H9 (cell line): ENCODE measurements at regions not wholly inside any gene's neighbourhood (a gene's known extent, or its start where the extent isn't known, plus 50 kb on each side); places are given as distances from the start of the nearest gene placed in this dataset.

Experiments
- DNase-seq: peaks from one replicate; pipeline ENCODE4 v3.0.0-alpha.2; 2017
- H2AFZ ChIP-seq: one replicate; pipeline ENCODE4 v1.6.1; 2013; ENCODE audit warnings: mild to moderate bottlenecking, low read length, control low read depth, moderate library complexity
- H2AK5ac ChIP-seq: 2 replicates; pipeline ENCODE4 v1.6.1; 2013; ENCODE audit warnings: low read length, control low read depth, mixed read lengths; ENCODE audit not compliant: insufficient read length
- H2BK120ac ChIP-seq: one replicate; pipeline ENCODE4 v1.6.1; 2013; ENCODE audit warnings: low read depth, mild to moderate bottlenecking, low read length, control low read depth, inconsistent platforms; ENCODE audit not compliant: poor library complexity, severe bottlenecking
- H2BK12ac ChIP-seq: 2 replicates; pipeline ENCODE4 v1.6.1; 2013; ENCODE audit warnings: low read length, control low read depth, mixed read lengths, low read depth; ENCODE audit not compliant: insufficient read length
- H2BK15ac ChIP-seq: 2 replicates; pipeline ENCODE4 v1.6.1; 2013; ENCODE audit warnings: low read depth, low read length, control low read depth
- H2BK20ac ChIP-seq: one replicate; pipeline ENCODE4 v1.6.1; 2013; ENCODE audit warnings: low read depth, mild to moderate bottlenecking, low read length, control low read depth, inconsistent platforms; ENCODE audit not compliant: poor library complexity, severe bottlenecking
- H2BK5ac ChIP-seq: 2 replicates; pipeline ENCODE4 v1.6.1; 2013; ENCODE audit warnings: low read length, control low read depth, mixed read lengths; ENCODE audit not compliant: insufficient read length
- H3K14ac ChIP-seq: 2 replicates; pipeline ENCODE4 v1.6.1; 2013; ENCODE audit warnings: low read length, control low read depth; ENCODE audit not compliant: insufficient read depth
- H3K18ac ChIP-seq: 2 replicates; pipeline ENCODE4 v1.6.1; 2013; ENCODE audit warnings: low read depth, mild to moderate bottlenecking, mixed read lengths, low read length, control low read depth; ENCODE audit not compliant: insufficient read length
- H3K23ac ChIP-seq: 2 replicates; pipeline ENCODE4 v1.6.1; 2013; ENCODE audit warnings: low read length, control low read depth, mixed read lengths, low read depth; ENCODE audit not compliant: insufficient read length
- H3K23me2 ChIP-seq: 2 replicates; pipeline ENCODE4 v1.6.1; 2013; ENCODE audit warnings: low read depth, mild to moderate bottlenecking, mixed read lengths, low read length, control low read depth; ENCODE audit not compliant: insufficient read length, poor library complexity, severe bottlenecking
- H3K27ac ChIP-seq: 2 replicates; pipeline ENCODE4 v1.5.1; 2013; ENCODE audit warnings: low read length, control low read depth, mixed read lengths, low read depth; ENCODE audit not compliant: insufficient read length
- H3K27me3 ChIP-seq: 2 replicates; pipeline ENCODE4 v1.6.1; 2013; ENCODE audit warnings: low read length, control low read depth, inconsistent platforms; ENCODE audit not compliant: insufficient read depth
- H3K4ac ChIP-seq: 2 replicates; pipeline ENCODE4 v1.6.1; 2013; ENCODE audit warnings: low read depth, mild to moderate bottlenecking, control low read depth, inconsistent platforms, low read length, moderate library complexity
- H3K4me1 ChIP-seq: 2 replicates; pipeline ENCODE4 v1.6.1; 2013; ENCODE audit warnings: low read length, control low read depth, inconsistent platforms; ENCODE audit not compliant: insufficient read depth
- H3K4me2 ChIP-seq: 2 replicates; pipeline ENCODE4 v1.6.1; 2013; ENCODE audit warnings: low read length, control low read depth, mixed read lengths; ENCODE audit not compliant: insufficient read length, insufficient read depth
- H3K56ac ChIP-seq: 2 replicates; pipeline ENCODE4 v1.6.1; 2013; ENCODE audit warnings: low read depth, mild to moderate bottlenecking, mixed read lengths, low read length, control low read depth; ENCODE audit not compliant: insufficient read length
- H3K79me1 ChIP-seq: 2 replicates; pipeline ENCODE4 v1.6.1; 2013; ENCODE audit warnings: low read depth, mild to moderate bottlenecking, moderate library complexity, low read length, control low read depth, inconsistent platforms; ENCODE audit not compliant: insufficient read depth, poor library complexity, severe bottlenecking
- H3K79me2 ChIP-seq: 2 replicates; pipeline ENCODE4 v1.6.1; 2013; ENCODE audit warnings: low read length, control low read depth, inconsistent platforms; ENCODE audit not compliant: insufficient read depth
- H3K9ac ChIP-seq: 2 replicates; pipeline ENCODE4 v1.6.1; 2013; ENCODE audit warnings: low read length, control low read depth, mixed read lengths; ENCODE audit not compliant: insufficient read length; ENCODE audit errors: extremely low read depth
- H3K9me3 ChIP-seq: one replicate; pipeline ENCODE4 v1.6.1; 2013; ENCODE audit warnings: low read depth, low read length, inconsistent platforms; ENCODE audit not compliant: control insufficient read depth
- H3T11ph ChIP-seq: one replicate; pipeline ENCODE4 v1.6.1; 2013; ENCODE audit warnings: mild to moderate bottlenecking, low read length, control low read depth, inconsistent platforms
- H4K20me1 ChIP-seq: one replicate; pipeline ENCODE4 v1.6.1; 2013; ENCODE audit not compliant: control insufficient read depth, insufficient read length, insufficient read depth
- H4K5ac ChIP-seq: 2 replicates; pipeline ENCODE4 v1.6.1; 2013; ENCODE audit warnings: low read depth, mild to moderate bottlenecking, mixed read lengths, low read length, control low read depth; ENCODE audit not compliant: insufficient read length
- H4K8ac ChIP-seq: replicated peaks from 2 replicates; pipeline ENCODE4 v1.6.1; 2013; ENCODE audit warnings: low read length, control low read depth, mixed read lengths, low read depth; ENCODE audit not compliant: insufficient read length
- H4K91ac ChIP-seq: 2 replicates; pipeline ENCODE4 v1.6.1; 2013; ENCODE audit warnings: low read depth, mild to moderate bottlenecking, moderate library complexity, mixed read lengths, low read length, control low read depth; ENCODE audit not compliant: insufficient read length
- H3K27ac Mint-ChIP-seq, 3 experiments: 2 replicates in 2 of 3; 3 replicates in 1 of 3; pipeline ENCODE4 v1.8.0; 2020 to 2021; ENCODE audit warnings: mixed read lengths in 3 of 3, mild to moderate bottlenecking in 1 of 3, moderate library complexity in 1 of 3
- H3K27me3 Mint-ChIP-seq: 2 replicates; pipeline ENCODE4 v1.8.0; 2021; ENCODE audit warnings: low read depth, mild to moderate bottlenecking, moderate library complexity, mixed read lengths
- H3K36me3 Mint-ChIP-seq, 3 experiments: 2 replicates in 2 of 3; 3 replicates in 1 of 3; pipeline ENCODE4 v1.8.0; 2020 to 2021; ENCODE audit warnings: low read depth in 3 of 3, mixed read lengths in 3 of 3; ENCODE audit not compliant: insufficient read depth in 1 of 3
- H3K4me1 Mint-ChIP-seq, 2 experiments: 2 replicates each; pipeline ENCODE4 v1.8.0; 2020; ENCODE audit warnings: mixed read lengths in 2 of 2
- H3K4me3 Mint-ChIP-seq, 2 experiments: 2 replicates in 1 of 2; 3 replicates in 1 of 2; pipeline ENCODE4 v1.8.0; 2020 to 2021; ENCODE audit warnings: mild to moderate bottlenecking in 2 of 2, mixed read lengths in 2 of 2, moderate library complexity in 1 of 2
- H3K9me3 Mint-ChIP-seq, 2 experiments: 2 replicates in 1 of 2; 3 replicates in 1 of 2; pipeline ENCODE4 v1.8.0; 2020; ENCODE audit warnings: mild to moderate bottlenecking in 2 of 2, mixed read lengths in 2 of 2, moderate library complexity in 1 of 2
- WGBS: extraction: QIAGEN DNeasy Blood & Tissue Kit; methylation state at CpG from one replicate; pipeline ENCODE4 v1.1.7; 2013; ENCODE audit warnings: missing lambda C conversion rate, low lambda C conversion rate, mixed read lengths; ENCODE audit not compliant: insufficient read length; ENCODE audit errors: extremely low coverage; 5-methylcytosine and 5-hydroxymethylcytosine counted together
- TF ChIP-seq, protein P1 (sequence below): fragments of 200-600 bp; sonication (generic); conservative IDR thresholded peaks from 3 replicates; pipeline ENCODE4 v1.8.0; 2021; ENCODE audit warnings: antibody characterized with exemption, mild to moderate bottlenecking

DNA sequence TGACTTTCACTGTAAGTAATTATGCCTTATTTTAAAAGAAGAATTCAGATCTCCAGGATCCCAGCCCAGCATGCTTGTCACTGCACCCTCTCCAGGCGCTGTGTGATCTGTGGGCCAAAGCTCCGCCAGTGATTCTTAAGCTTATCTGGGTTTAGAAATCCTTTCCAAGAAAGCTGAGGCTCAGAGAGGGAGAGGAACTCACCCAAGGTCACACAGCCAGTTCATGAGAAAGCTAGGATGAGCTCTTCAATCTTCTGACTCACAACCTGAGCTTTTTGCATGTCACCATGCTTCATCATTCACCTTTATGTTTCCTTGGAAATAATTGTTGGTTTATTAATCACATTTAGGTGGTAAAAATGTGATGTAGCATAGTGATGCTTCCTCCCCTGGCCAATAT, 136.6 kb upstream of the HAND1 start:
- H2BK5ac ChIP-seq: no peak overlapping the region
- no peak overlapping the region for H2BK20ac ChIP-seq
- H3K4me3 Mint-ChIP-seq: no peak overlapping the region
- H2BK15ac ChIP-seq: no peak overlapping the region
- peaks cover 10% of the 10 kb centered on the region for H3K23me2 ChIP-seq
- H3K27ac Mint-ChIP-seq: no peak overlapping the region
- no peak overlapping the region for H4K5ac ChIP-seq
- H3K9ac ChIP-seq: no peak overlapping the region
- no peak overlapping the region for H3K56ac ChIP-seq
- H2BK120ac ChIP-seq: no peak overlapping the region
- H4K91ac ChIP-seq: no peak overlapping the region
- no peak overlapping the region for H3K27ac ChIP-seq
- no CpG with 5 or more reads among the region's 2 CpGs for WGBS
- no peak overlapping the region for H2BK12ac ChIP-seq
- H3K4me1 ChIP-seq: no peaks in the 10 kb centered on the region
- no peaks in the 10 kb centered on the region for H3K79me1 ChIP-seq
- no peak overlapping the region for H4K8ac ChIP-seq
- H3K4me2 ChIP-seq: no peak overlapping the region
- no peaks in the 10 kb centered on the region for H3K9me3 Mint-ChIP-seq
- TF ChIP-seq, protein P1, sequence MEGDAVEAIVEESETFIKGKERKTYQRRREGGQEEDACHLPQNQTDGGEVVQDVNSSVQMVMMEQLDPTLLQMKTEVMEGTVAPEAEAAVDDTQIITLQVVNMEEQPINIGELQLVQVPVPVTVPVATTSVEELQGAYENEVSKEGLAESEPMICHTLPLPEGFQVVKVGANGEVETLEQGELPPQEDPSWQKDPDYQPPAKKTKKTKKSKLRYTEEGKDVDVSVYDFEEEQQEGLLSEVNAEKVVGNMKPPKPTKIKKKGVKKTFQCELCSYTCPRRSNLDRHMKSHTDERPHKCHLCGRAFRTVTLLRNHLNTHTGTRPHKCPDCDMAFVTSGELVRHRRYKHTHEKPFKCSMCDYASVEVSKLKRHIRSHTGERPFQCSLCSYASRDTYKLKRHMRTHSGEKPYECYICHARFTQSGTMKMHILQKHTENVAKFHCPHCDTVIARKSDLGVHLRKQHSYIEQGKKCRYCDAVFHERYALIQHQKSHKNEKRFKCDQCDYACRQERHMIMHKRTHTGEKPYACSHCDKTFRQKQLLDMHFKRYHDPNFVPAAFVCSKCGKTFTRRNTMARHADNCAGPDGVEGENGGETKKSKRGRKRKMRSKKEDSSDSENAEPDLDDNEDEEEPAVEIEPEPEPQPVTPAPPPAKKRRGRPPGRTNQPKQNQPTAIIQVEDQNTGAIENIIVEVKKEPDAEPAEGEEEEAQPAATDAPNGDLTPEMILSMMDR: no peak
- H3K36me3 Mint-ChIP-seq: no peaks in the 10 kb centered on the region; a peak in 1 of 7 replicates
- H3K14ac ChIP-seq: no peak overlapping the region
- no peaks in the 10 kb centered on the region for H4K20me1 ChIP-seq
- no peaks in the 10 kb centered on the region for H3K9me3 ChIP-seq
- no peak for DNase-seq
- H3K23ac ChIP-seq: no peak overlapping the region
- no peak overlapping the region for H3T11ph ChIP-seq
- no peak overlapping the region for H3K18ac ChIP-seq
- no peak overlapping the region for H2AK5ac ChIP-seq
- no peaks in the 10 kb centered on the region for H3K79me2 ChIP-seq
- H2AFZ ChIP-seq: no peak overlapping the region
- peaks cover 71% of the 10 kb centered on the region for H3K27me3 Mint-ChIP-seq
- no peak overlapping the region for H3K4ac ChIP-seq
- peaks cover 13% of the 10 kb centered on the region; the same call in 1 of the 2 replicates for H3K27me3 ChIP-seq
- peaks cover 10 to 12% of the 10 kb centered on the region in 2 experiments for H3K4me1 Mint-ChIP-seq
